ENCODE measurements at regions not wholly inside any gene's neighbourhood (a gene's known extent, or its start where the extent isn't known, plus 50 kb on each side); places are given as distances from the start of the nearest gene placed in this dataset.

DNA sequence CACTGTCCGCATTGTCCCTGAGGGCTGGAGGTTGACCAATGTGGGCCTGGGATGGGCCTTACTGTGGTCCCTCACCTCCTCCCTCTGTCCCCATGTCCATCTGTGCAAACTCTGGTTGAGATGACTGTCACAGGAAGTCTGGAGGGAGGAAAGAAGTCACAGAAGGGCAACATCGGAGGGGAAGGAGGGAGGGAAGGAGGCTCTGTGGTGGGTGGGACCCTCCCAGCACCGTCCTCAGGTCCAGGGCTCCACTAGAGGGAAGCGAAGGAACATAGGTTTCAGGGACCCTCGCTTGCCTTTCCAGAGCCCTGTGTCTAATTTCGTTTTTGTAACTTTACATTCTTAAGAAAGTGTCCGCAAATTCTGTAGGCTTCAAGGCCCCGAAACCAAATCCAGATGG, 111.3 kb upstream of the SLC44A3 start:
- H3K27me3 Mint-ChIP-seq, result peaks cover 12% of the 10 kb centered on the region
- H3K9me3 Mint-ChIP-seq, result no peaks in the 10 kb centered on the region
- no peak overlapping the region for H3K27ac Mint-ChIP-seq
- no peak overlapping the region for H3K4me3 Mint-ChIP-seq
- peaks cover 3% of the 10 kb centered on the region for H3K4me1 Mint-ChIP-seq
- no peaks in the 10 kb centered on the region for H3K36me3 Mint-ChIP-seq
- DNase-seq, result no peak
- no peak for ATAC-seq (ENCODE audit: low read depth)
- POLR2A ChIA-PET, result no interaction called here

- Mint-ChIP-seq H3K4me1 (peaks cover under 1% of the 10 kb centered on the region), H3K36me3 (no peaks in the 10 kb centered on the region), H3K27me3 (peaks cover 12% of the 10 kb centered on the region), H3K4me3 (no peak overlapping the region), H3K9me3 (no peaks in the 10 kb centered on the region), H3K27ac (no peak overlapping the region)
- ATAC-seq (ENCODE audit: low read depth) (no peak), DNase-seq (no peak)
- POLR2A ChIA-PET, result no interaction called here
These were observed 111.9 kb upstream of the SLC44A3 start for GRCh38 chr1:94708299-94708685.

GRCh38 chr1:94707321-94708298, 112.5 kb upstream of the SLC44A3 start:
- peaks cover 12% of the 10 kb centered on the region for H3K27me3 Mint-ChIP-seq
- no peak for DNase-seq
- no peak for ATAC-seq (ENCODE audit: low read depth)
- H3K27ac Mint-ChIP-seq, result no peak overlapping the region
- H3K9me3 Mint-ChIP-seq, result no peaks in the 10 kb centered on the region
- no peaks in the 10 kb centered on the region for H3K36me3 Mint-ChIP-seq
- POLR2A ChIA-PET, result no interaction called here
- no peaks in the 10 kb centered on the region for H3K4me1 Mint-ChIP-seq
- no peak overlapping the region for H3K4me3 Mint-ChIP-seq

GRCh38 chr1:94702442-94702815, 117.7 kb upstream of the SLC44A3 start:
- H3K9me3 Mint-ChIP-seq, result no peaks in the 10 kb centered on the region
- no peak overlapping the region for H3K27ac Mint-ChIP-seq
- ATAC-seq (ENCODE audit: low read depth), result no peak

GRCh38 chr1:94701796-94702441, 118.2 kb upstream of the SLC44A3 start:
- DNase-seq, result no peak
- Mint-ChIP-seq H3K27me3 (peaks cover 10% of the 10 kb centered on the region), H3K4me3 (no peak overlapping the region), H3K9me3 (no peaks in the 10 kb centered on the region), H3K36me3 (no peaks in the 10 kb centered on the region), H3K4me1 (no peaks in the 10 kb centered on the region), H3K27ac (no peak overlapping the region)
- ATAC-seq (ENCODE audit: low read depth), result no peak
- POLR2A ChIA-PET, result interaction anchor here (0.5 kb wide), 1 partner anchor 54 kb away, joined by 3 read pairs; no protein-coding TSS in a partner anchor

More at GRCh38 chr1:94702442-94702815, 117.7 kb upstream of the SLC44A3 start:
- Mint-ChIP-seq H3K36me3 (no peaks in the 10 kb centered on the region), H3K4me3 (no peak overlapping the region), H3K4me1 (no peaks in the 10 kb centered on the region), H3K27me3 (peaks cover 12% of the 10 kb centered on the region)
- POLR2A ChIA-PET, result interaction anchor here (0.5 kb wide), 1 partner anchor 53 kb away, joined by 3 read pairs; no protein-coding TSS in a partner anchor
- no peak for DNase-seq

- peaks cover 4% of the 10 kb centered on the region for H3K4me1 Mint-ChIP-seq
- POLR2A ChIA-PET, result no interaction called here
These were observed 121.2 kb upstream of the SLC44A3 start for GRCh38 chr1:94698759-94699502.

GRCh38 chr1:94698356-94698755, 121.8 kb upstream of the SLC44A3 start:
- no peak overlapping the region for H3K27ac Mint-ChIP-seq
- no peaks in the 10 kb centered on the region for H3K9me3 Mint-ChIP-seq
- no peaks in the 10 kb centered on the region for H3K36me3 Mint-ChIP-seq
- DNase-seq (no peak), ATAC-seq (ENCODE audit: low read depth) (no peak)
- POLR2A ChIA-PET, result no interaction called here
- H3K27me3 Mint-ChIP-seq, result peaks cover 25% of the 10 kb centered on the region
- H3K4me3 Mint-ChIP-seq, result no peak overlapping the region
- H3K4me1 Mint-ChIP-seq, result peaks cover 5% of the 10 kb centered on the region

More at GRCh38 chr1:94698759-94699502, 121.2 kb upstream of the SLC44A3 start:
- Mint-ChIP-seq H3K4me3 (no peak overlapping the region), H3K27me3 (peaks cover 22% of the 10 kb centered on the region), H3K36me3 (no peaks in the 10 kb centered on the region), H3K27ac (no peak overlapping the region), H3K9me3 (no peaks in the 10 kb centered on the region)
- no peak for ATAC-seq (ENCODE audit: low read depth)
- DNase-seq, result no peak

DNA sequence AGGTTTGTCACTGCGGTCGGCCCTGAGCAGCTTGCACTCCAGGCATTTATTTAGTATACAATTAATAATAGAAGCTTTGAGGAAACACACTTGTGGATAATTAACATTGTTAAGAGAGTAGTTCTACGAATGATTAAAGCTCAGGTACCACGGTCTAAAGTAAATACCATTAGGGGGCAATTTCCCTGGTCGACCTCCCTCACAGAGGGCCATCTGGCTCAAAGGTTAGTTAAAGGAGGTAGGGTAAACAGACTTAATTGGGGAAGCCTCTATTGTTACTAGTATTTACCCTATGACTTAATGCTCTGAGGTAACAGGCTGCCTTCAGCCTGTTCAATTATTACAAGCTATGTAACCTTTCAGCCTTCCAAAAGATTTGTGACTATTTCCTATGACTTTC, 122.3 kb upstream of the SLC44A3 start:
- POLR2A ChIA-PET, result no interaction called here
- H3K36me3 Mint-ChIP-seq, result no peaks in the 10 kb centered on the region
- no peak overlapping the region for H3K4me3 Mint-ChIP-seq
- no peaks in the 10 kb centered on the region for H3K9me3 Mint-ChIP-seq
- H3K27me3 Mint-ChIP-seq, result peaks cover 25% of the 10 kb centered on the region
- H3K4me1 Mint-ChIP-seq, result peaks cover 5% of the 10 kb centered on the region
- ATAC-seq (ENCODE audit: low read depth), result no peak
- no peak overlapping the region for H3K27ac Mint-ChIP-seq
- DNase-seq, result no peak

- no peak for DNase-seq
- ATAC-seq (ENCODE audit: low read depth), result no peak
- Mint-ChIP-seq H3K9me3 (peaks cover 2% of the 10 kb centered on the region), H3K27ac (no peak overlapping the region), H3K4me3 (no peak overlapping the region), H3K36me3 (no peaks in the 10 kb centered on the region), H3K4me1 (peaks cover 5% of the 10 kb centered on the region), H3K27me3 (peaks cover 37% of the 10 kb centered on the region)
- POLR2A ChIA-PET, result no interaction called here
These were observed 125.8 kb upstream of the SLC44A3 start for GRCh38 chr1:94694226-94694915.

- Mint-ChIP-seq H3K4me3 (no peak overlapping the region), H3K36me3 (no peaks in the 10 kb centered on the region), H3K27me3 (peaks cover 37% of the 10 kb centered on the region), H3K9me3 (peaks cover 2% of the 10 kb centered on the region), H3K27ac (no peak overlapping the region), H3K4me1 (peaks cover 5% of the 10 kb centered on the region)
- POLR2A ChIA-PET, result no interaction called here
- DNase-seq, result no peak
- no peak for ATAC-seq (ENCODE audit: low read depth)
These were observed 126.7 kb upstream of the SLC44A3 start for GRCh38 chr1:94693435-94693834.

DNA sequence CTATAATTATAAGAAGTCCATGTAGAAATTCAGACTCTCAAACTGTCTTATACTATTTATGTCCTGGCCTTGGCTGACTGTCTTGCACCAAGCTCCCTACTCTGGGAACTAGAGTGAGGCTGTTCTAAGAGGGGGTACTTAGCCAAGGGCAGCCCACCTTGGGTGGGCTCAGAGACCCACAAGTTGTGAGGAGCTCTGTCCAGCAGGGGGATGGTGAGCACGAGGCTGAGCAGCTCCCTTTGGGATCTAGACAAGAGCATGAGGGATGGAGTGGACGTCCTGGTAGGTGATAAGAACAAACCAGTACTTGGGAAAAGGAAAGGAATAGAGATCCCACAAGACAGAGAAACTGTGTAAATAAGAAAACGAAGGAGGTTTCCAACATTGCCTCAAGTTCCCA, 127.1 kb upstream of the SLC44A3 start:
- Mint-ChIP-seq H3K36me3 (no peaks in the 10 kb centered on the region), H3K9me3 (peaks cover 2% of the 10 kb centered on the region), H3K4me3 (no peak overlapping the region), H3K4me1 (peaks cover 5% of the 10 kb centered on the region), H3K27ac (no peak overlapping the region), H3K27me3 (peaks cover 37% of the 10 kb centered on the region)
- no peak for ATAC-seq (ENCODE audit: low read depth)
- DNase-seq, result no peak
- POLR2A ChIA-PET, result no interaction called here

GRCh38 chr1:94688646-94689045, 131.5 kb upstream of the SLC44A3 start:
- peaks cover 2% of the 10 kb centered on the region for H3K9me3 Mint-ChIP-seq
- H3K27me3 Mint-ChIP-seq, result peaks cover 20% of the 10 kb centered on the region
- no peak overlapping the region for H3K4me3 Mint-ChIP-seq
- ATAC-seq (ENCODE audit: low read depth), result no peak
- H3K27ac Mint-ChIP-seq, result no peak overlapping the region
- H3K36me3 Mint-ChIP-seq, result no peaks in the 10 kb centered on the region
- H3K4me1 Mint-ChIP-seq, result no peaks in the 10 kb centered on the region
- POLR2A ChIA-PET, result no interaction called here
- DNase-seq, result no peak

GRCh38 chr1:94686882-94687281, 133.3 kb upstream of the SLC44A3 start:
- Mint-ChIP-seq H3K27ac (no peak overlapping the region), H3K9me3 (peaks cover 2% of the 10 kb centered on the region), H3K36me3 (no peaks in the 10 kb centered on the region), H3K4me3 (no peak overlapping the region), H3K4me1 (no peaks in the 10 kb centered on the region), H3K27me3 (peaks cover 24% of the 10 kb centered on the region)
- no peak for DNase-seq
- POLR2A ChIA-PET, result no interaction called here
- ATAC-seq (ENCODE audit: low read depth), result no peak
